ENCODE measurements at regions not wholly inside any gene's neighbourhood (a gene's known extent, or its start where the extent isn't known, plus 50 kb on each side); places are given as distances from the start of the nearest gene placed in this dataset.

GRCh38 chr2:136517716-136518115 lies 247.6 kb upstream of the THSD7B start:
- ATAC-seq: no peak

More at GRCh38 chr2:136517716-136518115, 247.6 kb upstream of the THSD7B start:
- Histone ChIP-seq H3K9me3 (replicated peaks; ENCODE audit: control insufficient read depth, insufficient read depth, low read length) (no peaks in the 10 kb centered on the region), H3K79me2 (ENCODE audit: control insufficient read depth, insufficient read depth, low read length) (no peaks in the 10 kb centered on the region), H3K36me3 (ENCODE audit: control insufficient read depth in 2 of 2, insufficient read depth in 2 of 2, low read length in 1 of 2) (no peaks in the 10 kb centered on the region), H3K4me3 (no peak overlapping the region), H3K4me1 (ENCODE audit: control insufficient read depth, insufficient read depth, low read length) (no peaks in the 10 kb centered on the region), H3K27me3 (replicated peaks in 1 of 2; ENCODE audit: control insufficient read depth in 2 of 2, insufficient read depth in 2 of 2, low read length in 1 of 2) (peaks cover 2 to 4% of the 10 kb centered on the region in 2 experiments; a peak in 3 of 4 replicates), H4K20me1 (ENCODE audit: control insufficient read depth, insufficient read depth) (no peaks in the 10 kb centered on the region), H3K4me2 (ENCODE audit: control insufficient read depth, insufficient read depth) (no peak overlapping the region), H3K27ac (ENCODE audit: control insufficient read depth, insufficient read depth) (no peak overlapping the region), H3K9ac (ENCODE audit: control insufficient read depth, insufficient read depth, low read length) (no peak overlapping the region), H2AFZ (ENCODE audit: control insufficient read depth, low read depth, low read length) (no peak overlapping the region)
- in situ Hi-C loops (cut with MboI): no loop called here
- FAIRE-seq (no peak), DNase-seq (ENCODE audit: low read depth, low spot score) (no peak)
- POLR2A ChIA-PET: no interaction called here
- no TSS peak for BruUV-seq (replicated peaks)
- 3% methylated on average over 2 of the region's 2 CpGs for WGBS (ENCODE audit: insufficient coverage, insufficient replicate concordance, low lambda C conversion rate, missing lambda C conversion rate)
- CTCF ChIA-PET: no interaction called here
- SMC1A ChIA-PET (ENCODE audit: uncharacterized antibody, unreplicated experiment): interaction anchor here (1.5 kb wide), 1 partner anchor 9 kb away, joined by 5 read pairs; no protein-coding TSS in a partner anchor
- intact Hi-C loops (cut with micrococcal nuclease; ENCODE audit: unreplicated experiment): no loop called here
- RAD21 ChIA-PET (ENCODE audit: unreplicated experiment): no interaction called here
- TF ChIP-seq YBX1 (IDR thresholded peaks at IDR 0.05): no peak
- TF ChIP-seq SUZ12 (IDR thresholded peaks at IDR 0.05; ENCODE audit: unreplicated experiment): no peak
- no peak for TF ChIP-seq RAD21 (IDR thresholded peaks at IDR 0.05; ENCODE audit: insufficient read depth, low read depth, low read length)
- TF ChIP-seq, protein P1, sequence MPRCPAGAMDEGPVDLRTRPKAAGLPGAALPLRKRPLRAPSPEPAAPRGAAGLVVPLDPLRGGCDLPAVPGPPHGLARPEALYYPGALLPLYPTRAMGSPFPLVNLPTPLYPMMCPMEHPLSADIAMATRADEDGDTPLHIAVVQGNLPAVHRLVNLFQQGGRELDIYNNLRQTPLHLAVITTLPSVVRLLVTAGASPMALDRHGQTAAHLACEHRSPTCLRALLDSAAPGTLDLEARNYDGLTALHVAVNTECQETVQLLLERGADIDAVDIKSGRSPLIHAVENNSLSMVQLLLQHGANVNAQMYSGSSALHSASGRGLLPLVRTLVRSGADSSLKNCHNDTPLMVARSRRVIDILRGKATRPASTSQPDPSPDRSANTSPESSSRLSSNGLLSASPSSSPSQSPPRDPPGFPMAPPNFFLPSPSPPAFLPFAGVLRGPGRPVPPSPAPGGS (IDR thresholded peaks at IDR 0.05; ENCODE audit: borderline replicate concordance, insufficient read depth, low read depth, low read length, poor library complexity, severe bottlenecking): no peak
- TF ChIP-seq TBL1XR1 (IDR thresholded peaks at IDR 0.05; ENCODE audit: low read depth, low read length): no peak
- no peak for TF ChIP-seq MYC (IDR thresholded peaks at IDR 0.05; ENCODE audit: insufficient read depth, insufficient read length, insufficient replicate concordance, low read length, severe bottlenecking)
- no peak for TF ChIP-seq TARDBP (IDR thresholded peaks at IDR 0.05; ENCODE audit: borderline replicate concordance)
- TF ChIP-seq MEF2A (IDR thresholded peaks at IDR 0.05; ENCODE audit: insufficient read depth, low read depth, low read length): no peak
- TF ChIP-seq HDAC6 (IDR thresholded peaks at IDR 0.05; ENCODE audit: unreplicated experiment): no peak
- no peak for TF ChIP-seq PAX5 (IDR thresholded peaks at IDR 0.05; ENCODE audit: borderline replicate concordance, low read depth, low read length)
- no peak for TF ChIP-seq CEBPZ (IDR thresholded peaks at IDR 0.05; ENCODE audit: low read depth, low read length)
- TF ChIP-seq ZNF384 (IDR thresholded peaks at IDR 0.05; ENCODE audit: borderline replicate concordance, low read depth, low read length): no peak
- no peak for TF ChIP-seq NBN (IDR thresholded peaks at IDR 0.05)
- TF ChIP-seq HDAC2 (IDR thresholded peaks at IDR 0.05): no peak

Measured in GM12878 (cell line).